ENCODE measurements at regions not wholly inside any gene's neighbourhood (a gene's known extent, or its start where the extent isn't known, plus 50 kb on each side); places are given as distances from the start of the nearest gene placed in this dataset.

DNA sequence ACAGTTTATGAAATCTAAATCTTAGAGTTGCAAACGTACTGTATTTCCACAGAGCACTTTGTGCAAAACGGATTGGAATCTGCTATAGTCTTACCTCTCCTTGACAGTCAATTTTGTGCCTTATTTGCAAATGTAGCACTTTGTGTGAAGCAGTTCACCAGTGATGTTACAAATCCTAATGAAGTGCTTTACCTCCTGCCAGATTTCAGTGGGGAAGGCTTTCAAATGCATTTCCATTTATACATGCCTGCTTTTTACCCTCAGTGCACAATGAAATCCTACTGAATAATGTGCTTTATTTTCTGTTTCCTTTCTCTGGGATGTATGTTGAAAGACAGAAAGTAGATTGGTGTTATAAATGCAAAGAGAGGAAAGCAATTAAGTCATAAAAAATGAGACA is 2141.6 kb upstream of the C9orf72 start:
- no peak for DNase-seq (ENCODE audit: low read depth)

DNA sequence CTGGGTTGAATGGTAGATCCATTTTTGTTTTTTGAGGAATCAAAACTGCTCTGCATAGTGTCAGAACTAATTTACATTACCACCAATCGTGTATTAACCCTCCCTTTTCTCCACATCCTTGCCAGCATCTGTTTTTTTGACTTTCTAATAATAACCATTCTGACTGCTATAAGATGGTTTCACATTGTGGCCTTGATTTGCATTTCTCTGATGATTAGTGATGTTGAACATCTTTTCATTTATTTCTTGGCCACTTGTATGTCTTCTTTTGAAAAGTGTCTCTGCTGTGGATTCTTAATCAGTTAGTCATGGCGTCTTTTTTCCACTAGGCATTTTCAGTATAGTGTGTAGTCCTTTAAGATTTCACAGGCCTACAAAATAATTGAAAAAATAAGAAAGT is 2144.3 kb upstream of the C9orf72 start:
- DNase-seq (ENCODE audit: low read depth) = no peak

DNA sequence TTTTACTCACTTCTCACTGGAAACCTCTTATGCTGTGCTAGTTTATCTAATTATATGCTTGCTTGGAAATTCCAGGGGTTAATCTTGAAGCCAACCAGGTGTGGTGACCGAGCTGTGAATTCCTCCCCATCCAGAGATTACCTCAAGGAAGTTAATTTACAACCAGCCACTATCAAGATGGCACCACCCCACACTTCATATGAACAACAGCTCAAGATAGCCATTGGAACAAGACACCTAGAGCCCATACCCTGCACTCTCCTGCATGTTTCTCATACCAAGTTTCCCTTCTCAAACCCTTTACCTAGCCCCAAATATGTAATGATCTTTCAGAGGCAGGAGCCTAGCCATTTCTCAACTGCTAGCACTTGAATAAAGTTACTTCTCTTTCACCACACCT is 2156.9 kb upstream of the C9orf72 start:
- DNase-seq (ENCODE audit: low read depth) = no peak

DNA sequence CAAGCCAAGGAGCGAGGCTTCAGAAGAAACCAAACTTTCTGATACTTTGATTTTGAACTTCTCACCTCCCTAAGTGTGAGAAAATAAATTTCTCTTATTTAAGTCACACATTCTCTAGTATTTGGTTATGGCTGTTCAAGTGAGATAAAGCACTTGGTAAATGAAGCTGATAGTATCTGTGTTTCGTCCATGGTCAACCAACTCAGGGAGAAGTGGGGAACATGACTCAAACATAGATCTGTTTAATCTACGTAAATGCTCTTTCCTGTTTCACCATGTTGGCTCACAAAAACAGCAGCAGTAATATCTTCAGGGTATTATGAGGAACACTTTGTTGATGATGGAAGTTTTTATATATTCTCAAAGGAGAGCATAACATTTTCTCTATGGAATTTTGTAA is 2167.2 kb upstream of the C9orf72 start:
- DNase-seq (ENCODE audit: low read depth) = peak; percentile 39

DNA sequence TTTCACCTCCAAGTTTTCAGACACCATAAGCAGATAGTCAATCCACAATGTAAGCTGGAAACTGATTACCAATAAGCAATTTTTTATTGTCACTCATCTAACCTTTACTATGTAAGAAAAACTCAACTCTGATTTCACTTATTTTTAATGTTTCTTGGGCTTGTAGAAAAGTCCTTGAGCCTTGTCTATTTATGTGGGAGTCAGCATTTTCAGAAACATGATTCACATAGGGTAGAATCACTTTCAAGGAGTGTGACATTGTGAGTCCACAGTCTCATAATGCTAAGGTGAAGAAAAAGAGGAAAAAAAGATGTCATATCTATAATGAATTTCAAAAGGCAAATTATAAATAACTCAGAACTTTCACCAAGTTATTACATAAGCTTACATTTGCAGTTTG is 2167.9 kb upstream of the C9orf72 start:
- DNase-seq (ENCODE audit: low read depth) = no peak

DNA sequence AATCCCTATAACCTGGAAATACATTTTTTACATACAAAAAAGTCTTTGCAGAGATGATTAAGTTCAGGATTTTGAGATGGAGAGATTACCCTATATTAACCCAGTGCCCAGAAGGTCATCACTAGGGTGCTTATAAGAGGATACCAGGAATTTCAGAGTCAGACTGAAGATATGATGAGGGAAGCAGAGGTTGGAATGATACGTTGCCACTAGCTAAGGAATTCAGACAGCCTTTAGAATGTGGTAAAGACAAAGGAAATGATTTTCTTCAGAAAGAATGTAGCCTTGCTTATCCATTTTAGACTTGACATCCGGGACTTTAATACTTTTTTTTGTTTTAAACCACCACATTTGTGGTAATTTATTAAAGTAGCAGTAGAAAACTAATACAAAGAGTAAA is 2176.8 kb upstream of the C9orf72 start:
- peak; percentile 51 for DNase-seq (ENCODE audit: low read depth)

DNA sequence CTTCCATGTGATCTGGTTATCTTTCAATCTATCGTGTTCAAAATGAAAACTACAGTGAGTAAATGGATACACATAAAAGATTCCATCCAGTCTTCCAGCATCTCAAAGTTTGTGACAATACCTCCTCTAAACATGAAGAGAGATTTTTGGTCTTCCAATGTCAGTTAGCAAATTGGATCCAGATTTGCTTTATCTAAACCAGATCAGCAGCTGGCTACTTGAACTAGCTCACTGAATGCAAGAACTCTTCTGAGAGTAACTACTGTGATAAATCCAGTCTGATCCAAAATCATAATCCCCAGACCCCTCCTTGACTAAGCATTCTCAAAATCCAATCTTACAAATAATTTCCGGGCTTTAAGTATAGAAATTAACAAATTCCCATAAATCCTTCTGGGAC is 2177.9 kb upstream of the C9orf72 start:
- DNase-seq (ENCODE audit: low read depth) = no peak

DNA sequence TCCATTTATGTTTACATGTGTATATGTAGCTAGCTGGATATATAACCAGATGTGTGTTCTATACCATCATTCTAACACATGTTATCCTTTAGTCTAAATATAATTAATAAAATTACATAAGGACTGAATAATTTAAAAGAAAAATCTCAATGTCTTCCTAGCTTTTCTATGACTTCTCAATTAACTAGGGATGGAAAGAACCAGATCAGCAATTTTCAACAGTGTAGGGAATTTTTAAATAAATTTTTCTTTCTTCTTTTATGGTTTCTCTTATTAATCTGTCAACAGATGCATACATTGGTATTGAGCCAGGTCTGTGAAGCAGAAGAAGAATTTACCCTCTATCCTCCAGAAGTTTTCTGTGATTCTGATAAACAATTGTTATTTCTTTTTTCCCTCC is 2180.4 kb upstream of the C9orf72 start:
- no peak for DNase-seq (ENCODE audit: low read depth)

DNA sequence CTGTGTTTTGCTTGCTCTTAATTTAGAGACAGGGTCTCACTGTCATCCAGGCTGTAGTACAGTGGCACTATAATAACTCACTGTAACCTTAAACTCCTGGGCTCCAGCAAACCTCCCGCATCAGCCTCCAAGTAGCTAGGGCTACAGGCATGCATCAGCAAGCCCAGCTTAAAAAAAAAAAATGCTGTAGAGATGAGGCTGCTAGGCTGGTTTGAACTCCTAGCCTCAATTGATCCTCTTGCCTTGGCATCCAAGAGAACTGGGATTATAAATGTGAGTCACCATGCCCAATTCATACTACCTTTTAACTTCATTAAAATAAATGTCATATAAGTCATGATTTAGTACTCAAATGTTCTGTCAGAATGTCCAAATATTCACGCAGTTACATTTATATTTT is 2195.7 kb upstream of the C9orf72 start:
- DNase-seq (ENCODE audit: low read depth) = no peak

DNA sequence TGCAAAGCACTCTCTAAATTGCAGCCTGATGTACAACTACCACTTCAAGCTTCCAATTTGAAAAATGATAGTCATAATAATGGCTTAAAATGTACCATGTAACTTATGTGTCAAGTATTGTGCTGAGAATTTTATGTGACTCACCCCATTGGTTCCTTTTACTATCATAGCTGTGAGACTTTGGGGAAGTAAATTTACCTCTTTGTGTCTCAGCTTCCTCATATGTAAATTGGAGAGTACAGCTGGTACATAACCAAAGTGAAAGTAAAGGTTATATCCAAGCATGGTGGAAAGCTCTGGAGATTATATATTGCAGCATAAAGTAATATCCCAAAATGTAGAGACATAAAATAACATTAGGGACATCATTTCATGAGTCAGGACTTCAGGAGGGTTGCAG is 2200.4 kb upstream of the C9orf72 start:
- no peak for DNase-seq (ENCODE audit: low read depth)

DNA sequence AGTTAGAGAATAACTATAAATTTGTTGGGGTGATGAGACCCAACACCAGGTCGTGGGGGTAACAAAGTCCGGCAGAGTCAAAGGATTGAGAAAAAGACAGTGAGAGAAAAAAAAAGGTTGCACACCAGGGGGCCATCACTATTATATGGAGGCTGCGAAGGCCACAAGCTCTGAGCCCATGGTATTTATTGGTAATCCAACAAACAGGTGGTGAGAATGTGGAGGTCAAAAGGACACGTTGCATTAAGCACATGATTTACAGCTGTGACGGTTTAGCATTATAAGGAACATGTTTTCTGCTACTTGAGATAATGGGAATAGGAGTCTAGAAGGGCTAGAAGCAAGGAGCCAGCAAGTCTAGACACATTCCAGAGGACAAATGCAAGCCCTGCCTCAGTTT is 2202.2 kb upstream of the C9orf72 start:
- no peak for DNase-seq (ENCODE audit: low read depth)

DNA sequence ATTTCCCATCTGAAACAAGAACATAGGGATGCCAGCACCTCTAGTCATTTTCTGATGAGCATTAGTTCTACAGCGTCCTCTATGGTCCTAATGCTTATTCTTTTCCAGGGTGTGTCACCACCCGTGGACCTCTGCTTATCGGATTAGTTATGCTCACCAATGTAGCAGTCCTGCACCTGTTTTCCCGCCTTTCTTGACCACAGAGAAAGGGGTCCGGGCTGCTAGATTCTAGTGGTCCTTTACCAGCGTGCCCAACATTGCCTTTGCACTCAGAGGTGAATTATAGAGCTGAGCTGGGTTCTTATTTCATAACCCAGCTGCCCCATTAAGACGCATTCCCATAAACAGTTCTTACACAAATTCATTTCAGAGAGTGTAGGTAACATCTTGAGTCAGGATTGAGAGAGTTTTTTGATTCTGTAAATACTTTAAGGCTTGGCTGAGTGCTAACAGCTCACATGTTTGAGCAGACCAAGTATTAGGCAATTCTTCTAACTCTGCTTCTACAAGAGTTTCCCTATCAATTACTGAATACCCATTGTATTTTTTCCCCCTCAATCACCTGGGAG is 2205.1 kb upstream of the C9orf72 start:
- DNase-seq (ENCODE audit: low read depth) = peak; percentile 13

DNA sequence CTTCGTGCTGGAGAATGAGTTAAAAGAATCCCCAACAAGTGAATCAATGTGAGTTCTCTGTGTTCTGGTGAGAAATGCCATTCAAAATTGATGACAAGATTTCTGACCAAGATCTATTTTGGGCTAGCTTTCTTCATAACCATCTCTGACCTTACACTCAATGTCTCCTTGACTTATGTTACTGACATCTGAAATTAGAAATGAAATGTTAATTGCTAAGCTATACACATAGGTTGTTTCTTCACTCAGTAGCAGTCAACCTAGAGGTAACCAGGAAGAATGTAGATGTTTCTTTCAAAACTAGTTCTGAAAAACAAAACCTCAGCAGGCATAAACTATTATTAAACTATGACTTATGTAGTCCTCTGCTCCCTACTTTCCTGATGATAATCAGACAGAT is 2220.7 kb upstream of the C9orf72 start:
- no peak for DNase-seq (ENCODE audit: low read depth)

DNA sequence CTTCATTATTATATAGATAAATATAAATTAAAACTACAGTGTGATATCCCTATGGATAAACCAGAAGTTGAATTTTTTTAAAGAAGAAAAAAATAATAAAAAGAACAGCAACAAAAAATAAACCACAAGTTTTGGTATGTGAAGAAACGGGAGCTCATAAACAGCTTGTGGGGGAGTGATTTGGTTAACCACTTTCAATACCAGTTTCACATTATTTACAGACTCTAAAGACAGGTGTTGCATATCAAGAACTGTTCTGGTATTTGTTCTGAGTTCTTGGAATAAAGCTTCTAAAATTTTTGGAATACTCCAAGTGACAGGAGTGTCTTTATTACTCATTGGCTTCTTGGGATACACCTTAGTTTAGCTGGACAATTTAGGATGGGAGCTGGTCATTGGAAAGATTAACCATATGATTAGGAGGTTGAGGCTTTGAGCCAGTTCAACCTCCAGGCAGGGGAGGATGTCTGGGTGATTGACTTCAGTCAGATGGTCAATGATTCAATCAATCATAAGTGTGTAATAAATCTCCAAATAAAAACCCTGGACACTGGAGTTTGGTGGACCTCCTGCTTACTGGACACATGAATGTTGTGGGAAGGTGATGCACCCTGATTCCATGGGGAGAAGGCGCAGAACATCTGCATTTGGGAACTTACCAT is 2223.1 kb upstream of the C9orf72 start:
- DNase-seq (ENCODE audit: low read depth) = no peak

DNA sequence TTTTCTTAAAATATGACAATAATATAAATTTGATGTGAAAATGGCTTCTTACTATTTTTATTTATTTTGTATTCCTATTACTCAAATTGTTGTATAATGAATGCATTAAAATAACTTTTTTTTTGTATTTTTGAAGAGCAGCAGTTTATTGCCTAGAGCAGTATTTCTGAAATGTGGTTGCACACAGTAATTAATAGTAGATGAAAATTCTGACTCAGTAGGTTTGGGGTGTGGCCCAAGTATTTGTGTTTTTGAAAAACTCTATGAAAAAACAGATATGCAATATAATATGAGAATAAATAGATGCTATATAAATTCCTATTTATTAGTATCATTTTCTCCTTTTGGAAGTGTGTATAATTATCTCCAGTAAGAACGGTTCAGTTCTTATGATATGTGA is 2225.3 kb upstream of the C9orf72 start:
- DNase-seq (ENCODE audit: low read depth) = no peak

DNA sequence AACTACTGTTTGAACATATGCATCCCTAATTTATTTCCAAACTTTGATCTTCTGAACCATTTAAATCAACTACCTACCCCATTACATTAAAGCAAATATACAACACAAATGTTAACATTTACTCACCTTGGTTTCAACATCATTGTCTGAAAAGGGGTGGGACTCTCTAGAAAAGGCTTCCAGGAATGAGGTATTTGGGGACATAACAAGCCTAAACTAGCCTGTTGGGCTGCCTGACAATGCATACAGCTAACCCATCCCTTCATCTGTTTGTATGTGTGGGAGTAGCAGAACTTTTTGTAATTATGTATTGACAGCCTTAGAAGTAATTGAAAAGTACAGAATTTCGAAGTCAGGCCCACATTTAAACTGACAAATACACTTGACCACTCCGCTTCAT is 2225.9 kb upstream of the C9orf72 start:
- no peak for DNase-seq (ENCODE audit: low read depth)

DNA sequence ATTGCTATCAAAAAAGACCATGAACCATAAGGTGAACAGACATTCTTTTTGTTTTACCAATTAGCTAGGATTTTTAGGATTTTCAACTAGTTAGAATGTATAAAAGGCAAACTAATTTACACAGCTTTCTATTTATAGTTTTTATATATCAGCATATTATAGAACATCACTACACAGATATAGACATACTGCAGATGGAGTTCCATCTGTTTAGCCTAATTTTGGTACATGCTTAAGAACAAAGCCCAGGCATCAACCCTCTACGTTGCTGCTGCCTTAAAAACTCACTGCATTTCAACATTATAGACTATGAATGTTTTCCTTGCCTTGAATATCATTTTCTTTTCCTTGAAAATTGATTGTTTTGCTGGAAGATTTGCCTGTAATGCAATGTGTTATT is 2227.5 kb upstream of the C9orf72 start:
- no peak for DNase-seq (ENCODE audit: low read depth)

DNA sequence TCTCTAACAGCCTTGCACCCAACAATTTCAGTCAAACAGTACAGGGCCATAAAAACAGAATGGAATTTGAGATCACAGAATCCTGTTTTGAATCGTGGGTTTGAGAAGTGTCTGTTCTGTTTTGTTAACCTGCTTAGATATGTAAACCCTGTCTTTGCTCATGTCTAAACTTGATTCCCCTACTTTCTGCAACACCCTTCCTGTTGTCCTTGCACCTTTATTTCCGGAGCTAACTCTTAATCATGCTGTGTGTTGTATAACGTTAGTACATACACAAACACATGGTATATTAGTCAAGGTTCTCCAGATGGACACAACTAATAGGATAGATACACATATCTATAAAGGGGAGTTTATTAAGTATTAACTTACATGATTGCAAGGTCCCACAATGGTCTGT is 2229.2 kb upstream of the C9orf72 start:
- DNase-seq (ENCODE audit: low read depth) = no peak

DNA sequence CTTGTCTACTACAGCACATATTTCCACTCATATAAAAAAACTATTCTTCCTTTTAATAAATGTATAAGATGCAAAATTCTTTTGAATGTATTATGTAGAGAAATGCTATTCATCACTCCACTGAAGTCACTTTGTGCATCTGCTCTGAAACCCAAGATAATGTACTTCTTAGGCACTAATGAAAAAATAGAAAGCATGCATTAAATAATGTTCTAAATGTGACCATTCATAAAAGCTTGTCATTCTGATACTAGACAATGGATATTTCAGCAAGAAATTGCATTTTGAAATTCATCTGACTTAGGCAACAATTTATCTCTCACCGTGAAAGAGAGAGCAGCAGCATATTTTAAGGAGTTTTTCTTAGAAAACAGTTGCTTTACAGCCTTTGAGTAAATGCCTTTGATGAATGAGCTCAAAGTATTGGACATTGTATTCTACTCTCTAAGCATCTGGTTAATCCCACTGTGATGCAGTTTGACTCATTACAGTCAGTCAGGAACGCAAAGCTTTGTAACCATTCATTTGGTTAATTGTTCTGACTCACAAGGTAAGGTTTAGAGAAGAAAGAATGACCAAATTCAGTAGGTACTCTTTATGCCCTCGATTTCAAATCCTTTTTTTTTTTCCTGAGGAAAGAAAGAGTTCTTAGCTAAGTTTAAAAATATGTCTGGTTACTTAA is 2233.8 kb upstream of the C9orf72 start:
- DNase-seq (ENCODE audit: low read depth) = peak; percentile 61

DNA sequence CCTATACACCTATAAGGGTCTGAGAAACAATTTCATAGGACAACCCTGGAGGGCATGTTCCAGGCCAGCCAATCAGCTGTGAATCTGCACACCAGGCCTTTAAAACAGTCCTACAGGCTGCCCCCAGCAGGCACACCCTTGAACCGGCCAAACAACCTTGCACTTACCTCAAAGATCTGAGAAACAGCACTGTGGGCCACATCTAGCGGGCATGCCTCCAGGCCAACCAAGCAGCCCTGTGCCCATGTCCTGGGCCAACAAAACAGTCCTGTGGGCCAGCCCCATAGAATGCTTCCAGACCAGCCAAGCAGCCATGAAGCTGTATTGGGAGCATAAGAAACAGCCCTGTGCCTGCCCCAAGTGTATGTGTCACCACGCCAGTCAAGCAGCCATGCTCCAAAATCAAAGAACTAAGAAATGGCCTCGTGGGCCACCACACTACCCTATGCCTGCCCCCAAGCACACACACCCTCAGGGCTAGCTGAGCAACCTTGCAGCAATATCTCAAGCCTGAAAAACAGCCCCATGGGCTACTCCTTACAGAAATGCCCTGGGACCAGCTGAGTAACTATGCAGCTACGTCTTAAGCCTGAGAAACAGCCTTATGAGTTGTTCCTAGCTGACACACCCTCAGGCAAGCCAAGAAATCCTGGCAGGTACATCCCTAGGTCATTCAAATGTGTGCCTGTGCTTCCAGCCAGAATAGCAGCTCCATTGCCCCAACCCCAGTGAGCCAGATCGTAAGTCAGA is 2243.8 kb upstream of the C9orf72 start:
- no peak for DNase-seq (ENCODE audit: low read depth)

DNA sequence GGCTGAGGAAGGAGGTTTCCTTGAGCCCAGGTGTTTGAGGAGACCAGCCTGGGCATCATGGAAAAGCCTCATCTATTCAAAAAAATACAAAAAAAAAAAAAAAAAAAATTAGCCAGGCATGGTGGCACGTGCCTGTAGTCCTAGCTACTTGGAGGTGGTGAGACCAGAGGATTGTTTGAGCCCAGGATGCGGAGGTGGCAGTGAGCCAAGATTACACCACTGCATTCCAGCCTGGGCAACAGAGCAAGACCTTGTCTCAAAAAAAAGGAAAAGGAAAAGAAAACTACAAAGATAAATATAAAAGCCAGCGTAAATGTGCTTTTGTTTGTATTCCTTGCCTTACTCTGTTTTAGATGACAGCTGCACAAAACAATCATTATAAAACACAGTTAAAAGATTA is 2249.2 kb upstream of the C9orf72 start:
- DNase-seq (ENCODE audit: low read depth) = no peak

DNA sequence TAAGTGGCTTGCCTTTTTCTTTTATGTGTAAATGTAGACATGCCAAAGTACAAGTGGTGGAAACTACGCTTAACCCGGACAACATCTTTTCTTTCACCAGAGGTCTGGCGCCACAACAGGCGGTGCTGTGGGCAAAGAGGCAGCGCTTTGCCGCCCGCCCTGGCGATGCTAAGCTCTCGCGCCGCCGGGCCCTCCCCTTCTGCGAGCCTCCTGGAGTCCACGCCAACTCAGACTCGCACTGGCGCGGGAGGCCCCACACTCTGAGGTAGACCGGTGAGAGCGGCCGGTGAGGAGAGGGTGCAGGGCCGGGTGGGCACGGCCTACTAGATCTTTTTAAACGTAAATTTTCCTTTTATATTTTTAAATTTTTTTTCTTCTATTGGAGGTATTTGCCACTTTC is 2253.1 kb upstream of the C9orf72 start:
- DNase-seq (ENCODE audit: low read depth) = no peak

DNA sequence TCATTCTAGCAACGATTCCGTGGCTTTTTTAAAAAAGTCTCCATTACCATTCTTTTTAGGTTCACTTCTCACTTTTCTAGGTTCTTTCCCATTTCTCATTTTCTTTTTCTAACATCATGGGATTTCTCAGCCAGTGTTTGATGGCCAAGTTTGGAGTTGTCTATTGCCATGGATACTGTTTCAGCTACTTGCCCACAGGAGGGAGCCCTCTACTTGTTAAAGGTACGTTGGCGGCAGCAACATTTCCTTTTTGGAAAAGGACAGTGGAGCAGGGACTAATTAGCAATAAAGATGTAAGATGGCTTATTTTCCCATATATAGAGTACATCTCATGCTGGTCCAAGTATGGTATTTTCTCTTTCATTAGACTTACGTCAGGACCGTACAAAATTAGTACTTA is 2257.5 kb upstream of the C9orf72 start:
- peak; percentile 19 for DNase-seq (ENCODE audit: low read depth)

Measured in amniotic epithelial cell (primary cell).